B cell (primary cell): ENCODE measurements at regions not wholly inside any gene's neighbourhood (a gene's known extent, or its start where the extent isn't known, plus 50 kb on each side); places are given as distances from the start of the nearest gene placed in this dataset.

Experiments
- CTCF ChIP-seq: fragments of 200-600 bp; IDR thresholded peaks from one replicate; pipeline ENCODE4 v1.8.0; 2022; ENCODE audit warnings: antibody characterized with exemption, mild to moderate bottlenecking
- EZH2 ChIP-seq: IDR thresholded peaks from 2 replicates; pipeline ENCODE4 v1.6.1; 2012; ENCODE audit warnings: borderline replicate concordance, low read depth, mild to moderate bottlenecking, moderate library complexity, low read length; ENCODE audit not compliant: insufficient read depth, poor library complexity, severe bottlenecking

- TF ChIP-seq CTCF, result no peak
- TF ChIP-seq EZH2, result no peak
Measured at GRCh38 chr4:184924516-184924915, 93.8 kb upstream of the HELT start.
